HG02588 (cell line): ENCODE measurements at regions not wholly inside any gene's neighbourhood (a gene's known extent, or its start where the extent isn't known, plus 50 kb on each side); places are given as distances from the start of the nearest gene placed in this dataset.

Experiments used
- ATAC-seq: cut with Tn5 transposase; IDR thresholded peaks from one replicate; pipeline ENCODE4 v1.9.1; 2021; ENCODE audit warnings: mild to moderate bottlenecking, moderate library complexity; ENCODE audit not compliant: unreplicated experiment

DNA sequence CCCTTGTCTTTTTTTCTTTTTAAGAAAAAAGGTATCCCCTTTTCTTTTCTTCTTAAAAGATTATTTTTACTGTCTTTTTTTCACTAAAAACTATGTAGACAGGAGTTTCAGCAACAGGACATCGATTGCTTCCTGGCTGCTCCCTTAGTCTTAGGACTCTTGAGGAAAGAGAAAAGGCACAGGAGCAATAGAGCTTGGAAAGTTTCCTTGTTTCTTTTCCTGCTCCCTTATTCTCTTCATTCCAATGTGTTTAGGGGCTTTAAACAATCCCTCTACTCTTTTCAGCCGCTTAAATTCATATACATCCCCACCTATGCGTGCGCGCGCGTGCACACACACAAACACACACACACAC lies 182.2 kb upstream of the FOXN2 start:
- ATAC-seq = no peak

- ATAC-seq = no peak
Measured at GRCh38 chr2:48134704-48135103, 179.8 kb upstream of the FOXN2 start.

DNA sequence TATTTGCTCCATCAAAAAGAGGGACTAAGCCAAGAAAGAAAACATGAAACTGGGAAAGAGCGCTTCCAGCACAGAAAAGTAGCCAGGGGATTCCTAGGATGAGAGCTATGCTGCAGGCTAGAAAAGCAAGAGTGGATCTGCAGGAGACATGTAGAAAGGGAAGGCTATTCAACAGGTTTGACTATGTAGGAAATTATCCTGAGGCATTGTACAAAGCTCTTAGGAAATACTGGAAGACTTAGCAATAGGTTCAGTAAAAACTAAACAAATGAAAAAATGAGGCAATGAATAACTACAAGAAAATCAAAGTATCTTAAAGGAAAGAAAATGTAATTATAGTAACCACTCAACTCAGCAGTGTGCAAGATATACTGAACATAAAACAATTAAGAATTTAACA lies 178.7 kb upstream of the FOXN2 start:
- no peak for ATAC-seq

DNA sequence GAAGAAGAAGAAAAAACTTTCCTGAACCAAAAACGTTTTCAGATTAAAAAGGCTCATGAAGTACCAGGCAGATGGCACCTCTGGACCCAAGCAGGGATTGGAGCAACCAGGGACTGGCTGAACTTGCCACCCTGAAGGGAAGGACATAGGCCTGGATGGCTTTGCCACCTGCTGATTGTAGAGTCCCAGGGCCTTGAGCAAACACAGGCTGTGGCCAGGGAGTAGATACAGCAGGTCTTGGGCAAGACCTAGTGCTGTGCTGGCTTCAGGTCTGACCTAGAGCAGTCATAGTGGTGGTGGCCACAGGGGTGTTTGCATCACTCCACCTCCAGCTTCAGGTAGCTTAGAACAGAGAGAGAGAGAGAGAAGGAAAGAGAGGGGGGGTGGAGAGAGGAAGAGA lies 176.7 kb upstream of the FOXN2 start:
- ATAC-seq = no peak

DNA sequence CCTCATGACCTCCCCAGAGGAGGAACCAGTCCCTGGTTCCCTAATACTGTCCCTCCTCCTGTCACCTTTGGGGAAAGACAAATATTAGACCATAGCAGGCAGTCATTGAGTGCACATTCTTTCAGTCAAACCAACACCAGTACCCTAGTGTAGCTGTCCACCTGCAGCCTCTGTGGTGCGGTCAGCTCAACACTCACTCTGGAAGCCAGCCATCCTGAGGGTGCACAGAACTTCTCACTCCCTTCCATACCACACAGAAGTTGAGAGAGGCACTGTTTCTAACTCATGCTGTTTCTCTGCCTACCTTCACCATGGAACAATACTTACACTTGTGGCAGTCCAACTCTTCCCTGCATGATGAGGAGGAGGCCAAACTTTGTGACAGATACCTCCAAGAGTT lies 175.6 kb upstream of the FOXN2 start:
- no peak for ATAC-seq

- no peak for ATAC-seq
Measured at GRCh38 chr2:48140586-48140985, 173.9 kb upstream of the FOXN2 start.

DNA sequence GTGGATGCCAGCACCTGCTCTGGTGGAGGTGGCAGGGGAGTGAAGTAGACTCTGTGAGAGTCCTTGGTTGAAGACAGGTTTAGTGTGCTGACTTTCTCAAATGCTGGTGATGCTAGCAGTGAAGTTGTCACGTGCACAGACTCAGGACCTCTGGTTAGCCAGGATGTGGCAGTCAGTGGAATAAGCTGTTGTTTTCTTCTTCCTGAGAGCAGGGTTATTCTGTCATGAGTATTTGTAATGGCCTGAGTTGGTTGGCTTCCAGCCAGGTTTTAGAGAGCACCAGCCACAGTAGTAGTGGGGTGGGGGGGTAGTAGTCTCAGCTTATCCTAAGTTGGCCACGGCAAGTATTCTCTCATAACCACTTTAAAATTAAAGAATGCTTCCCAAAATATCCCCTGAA lies 169.7 kb upstream of the FOXN2 start:
- ATAC-seq = no peak

GRCh38 chr2:48145845-48146452 lies 168.5 kb upstream of the FOXN2 start:
- ATAC-seq = no peak

DNA sequence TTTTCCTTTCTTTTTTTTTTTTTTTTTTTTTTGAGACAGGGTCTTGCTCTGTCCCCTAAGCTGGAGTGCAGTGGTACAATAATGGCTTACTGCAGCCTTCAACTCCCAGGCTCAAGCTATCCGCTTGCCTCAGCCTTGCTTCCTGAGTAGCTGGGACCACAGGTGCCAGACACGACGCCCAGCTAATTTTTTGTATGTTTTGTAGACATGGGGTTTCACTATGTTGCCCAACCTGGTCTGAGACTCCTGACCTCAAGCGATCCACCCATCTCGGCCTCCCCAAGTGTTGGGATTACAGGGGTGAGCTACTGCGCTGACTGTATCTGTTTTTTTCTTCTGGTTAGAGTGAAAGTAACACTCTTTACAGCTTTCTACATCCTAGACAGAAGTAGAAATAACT lies 167.9 kb upstream of the FOXN2 start:
- no peak for ATAC-seq

DNA sequence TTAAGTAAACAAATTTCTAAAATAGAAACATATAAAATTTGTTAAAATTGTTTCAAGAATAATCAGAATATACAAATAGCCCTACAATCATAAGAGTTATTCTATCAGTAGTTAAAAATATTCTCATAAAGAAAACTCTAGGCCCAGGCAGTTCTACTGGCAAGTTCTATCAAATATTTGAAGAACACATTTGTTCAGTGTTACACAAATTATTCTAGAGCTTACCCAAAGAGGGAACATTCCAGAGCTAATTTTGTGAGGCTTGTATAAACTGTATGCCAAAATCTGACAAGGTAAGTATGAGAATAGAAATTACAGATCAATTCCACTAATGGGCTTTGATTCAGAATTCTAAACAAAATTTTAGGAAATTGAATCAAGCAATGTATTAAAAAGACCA lies 166.8 kb upstream of the FOXN2 start:
- ATAC-seq = no peak

DNA sequence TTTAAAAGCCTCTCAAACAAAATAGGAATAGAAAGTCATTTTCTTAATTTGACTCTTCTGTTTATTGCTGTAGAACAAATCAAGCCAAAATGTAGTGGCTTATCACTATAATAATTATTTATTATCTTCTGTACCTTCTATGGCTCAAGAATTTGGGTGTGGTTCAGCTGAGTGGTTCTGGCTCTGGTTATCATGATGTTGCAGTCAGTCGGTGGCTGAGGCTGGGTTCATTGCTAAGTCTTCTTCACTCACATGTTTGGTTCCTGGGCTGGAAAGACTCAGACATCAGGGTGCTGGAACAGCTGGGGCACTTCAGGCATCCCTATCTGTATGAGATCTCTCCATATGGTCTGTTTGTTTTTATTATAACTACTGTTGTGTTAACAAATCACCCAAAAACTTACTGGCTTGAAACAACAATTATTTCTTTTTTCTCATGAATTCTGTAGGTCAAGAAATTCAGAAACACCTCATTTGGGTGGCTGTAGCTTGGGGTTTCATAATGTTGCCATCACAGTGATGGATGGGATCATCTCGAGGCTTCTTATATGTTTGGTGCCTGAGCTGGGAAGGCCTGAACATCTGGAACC lies 165.5 kb upstream of the FOXN2 start:
- ATAC-seq = no peak

- ATAC-seq = no peak
Measured at GRCh38 chr2:48157150-48157549, 157.3 kb upstream of the FOXN2 start.

DNA sequence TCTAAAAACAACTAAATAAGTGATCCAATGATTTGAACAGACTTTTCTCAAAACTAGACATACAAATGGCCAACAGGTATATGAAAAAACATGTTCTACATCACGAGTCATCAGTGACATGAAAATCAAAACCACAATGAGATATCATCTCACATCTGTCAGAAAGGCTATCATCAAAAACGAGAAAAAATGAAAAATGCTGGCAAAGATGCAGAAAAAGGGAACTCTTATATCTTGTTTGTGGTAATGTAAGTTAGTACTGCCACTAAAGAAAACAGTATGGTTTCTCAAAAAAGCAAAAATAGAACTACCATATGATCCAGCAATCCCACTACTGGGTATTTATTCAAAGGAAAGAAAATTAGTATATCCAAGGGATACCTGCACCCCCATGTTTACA lies 152.9 kb upstream of the FOXN2 start:
- no peak for ATAC-seq

GRCh38 chr2:48162742-48163141 lies 151.7 kb upstream of the FOXN2 start:
- no peak for ATAC-seq

DNA sequence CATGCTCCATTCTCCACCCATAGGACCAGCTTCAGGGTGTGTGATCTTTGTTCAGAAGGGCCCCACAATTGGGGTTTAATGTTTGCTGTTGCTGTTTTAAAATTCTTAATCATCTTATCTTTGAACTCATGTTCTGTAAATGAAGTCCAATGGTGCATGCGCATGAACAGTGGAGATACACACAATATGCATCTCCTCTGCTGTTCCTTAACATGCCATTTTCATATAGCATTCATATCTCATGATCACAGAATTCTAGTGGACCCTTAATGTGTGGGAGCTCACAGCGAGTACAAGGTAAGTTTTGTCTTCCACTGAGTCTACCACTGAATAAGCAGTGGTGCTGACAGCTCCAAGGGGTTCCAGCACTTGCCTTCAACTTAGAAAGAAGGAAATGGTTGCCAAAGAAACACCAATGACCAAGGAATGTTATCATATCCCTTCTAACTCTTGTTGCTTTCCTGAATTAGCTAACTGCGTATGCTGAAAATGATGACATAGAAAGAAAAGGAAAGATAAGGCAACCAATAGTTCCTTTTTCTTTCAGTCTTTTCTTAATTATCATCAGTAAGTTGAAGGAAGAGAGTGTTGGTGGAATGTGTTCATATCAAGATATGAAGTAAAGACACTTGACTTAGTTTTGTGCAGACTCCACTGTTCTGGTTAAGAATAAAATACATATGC lies 149.3 kb upstream of the FOXN2 start:
- ATAC-seq = no peak

GRCh38 chr2:48169141-48169592 lies 145.3 kb upstream of the FOXN2 start:
- no peak for ATAC-seq

- no peak for ATAC-seq
Measured at GRCh38 chr2:48170281-48170680, 144.2 kb upstream of the FOXN2 start.

GRCh38 chr2:48173141-48173540 lies 141.3 kb upstream of the FOXN2 start:
- no peak for ATAC-seq

DNA sequence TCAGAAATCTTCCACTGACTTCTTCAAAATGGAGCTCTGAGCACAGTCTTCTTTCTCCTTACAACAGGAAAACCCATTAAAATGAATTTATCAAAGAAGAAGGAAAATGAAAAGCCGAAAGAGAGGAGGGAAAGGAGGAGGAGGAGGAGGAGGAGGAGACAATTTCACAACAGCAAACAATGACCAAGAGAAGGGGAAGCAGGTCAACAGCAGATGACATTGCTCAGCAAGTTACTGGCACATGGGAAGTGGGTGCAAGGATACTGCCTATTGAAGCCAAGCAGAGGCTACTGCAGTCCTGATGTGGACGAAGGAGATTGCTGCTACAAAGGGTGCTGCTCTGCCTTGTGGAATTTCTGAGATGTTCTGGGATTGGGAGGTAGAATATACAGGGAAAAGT lies 140.0 kb upstream of the FOXN2 start:
- ATAC-seq = no peak

DNA sequence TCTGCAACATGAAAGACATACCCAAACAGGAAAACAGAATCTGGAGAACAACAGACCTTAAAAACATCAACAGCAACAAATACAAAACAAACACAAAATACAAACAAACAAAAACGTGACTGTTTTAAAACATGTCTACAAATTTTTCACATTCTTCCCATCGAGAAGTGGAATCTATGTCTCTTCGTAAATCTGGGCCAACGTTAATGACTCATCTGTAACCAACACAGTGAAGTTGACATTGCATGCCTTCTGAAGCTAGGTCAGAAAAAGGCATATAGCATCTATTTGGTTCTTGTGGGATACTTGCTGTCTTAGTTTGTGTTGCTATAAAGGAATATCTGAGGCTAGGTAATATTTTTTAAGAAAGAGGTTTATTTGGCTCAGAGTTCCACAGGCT lies 139.2 kb upstream of the FOXN2 start:
- no peak for ATAC-seq

DNA sequence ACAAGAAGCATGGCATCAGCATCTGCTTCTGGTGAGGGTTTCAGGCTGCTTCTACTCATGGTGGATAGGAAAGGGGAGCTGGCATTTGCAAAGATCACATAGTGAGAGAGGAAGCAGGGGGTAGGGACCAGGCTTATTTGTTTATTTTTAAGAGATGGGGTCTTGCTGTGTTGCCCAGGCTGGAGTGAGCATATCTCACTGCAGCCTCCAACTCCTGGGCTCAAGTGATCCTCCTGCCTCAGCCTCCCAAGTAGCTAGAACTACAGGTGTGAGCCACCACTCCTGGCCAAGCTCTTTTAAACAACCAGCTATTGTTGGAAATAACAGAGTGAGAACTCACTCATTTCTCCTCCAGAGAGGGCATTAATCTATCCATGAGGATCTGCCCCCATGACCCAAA lies 138.8 kb upstream of the FOXN2 start:
- no peak for ATAC-seq

DNA sequence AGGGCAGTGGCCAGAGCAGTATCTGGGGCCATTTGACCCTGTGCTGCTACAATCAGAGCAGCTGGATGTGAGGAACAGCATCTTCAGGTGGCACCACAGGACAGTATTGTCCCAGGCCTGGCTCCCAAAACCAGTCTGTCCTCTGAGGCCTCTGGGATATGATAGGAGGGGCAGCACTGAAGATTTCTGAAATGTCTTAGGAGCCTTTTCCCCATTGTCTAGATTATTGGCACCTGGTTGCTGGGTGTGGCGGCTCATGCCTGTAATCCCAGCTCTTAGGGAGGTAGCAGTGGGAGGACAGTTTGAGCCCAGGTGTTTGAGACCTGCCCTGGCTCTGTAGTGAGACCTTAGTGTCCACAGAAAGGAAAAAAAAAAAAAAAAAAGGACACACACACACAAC lies 137.6 kb upstream of the FOXN2 start:
- no peak for ATAC-seq

DNA sequence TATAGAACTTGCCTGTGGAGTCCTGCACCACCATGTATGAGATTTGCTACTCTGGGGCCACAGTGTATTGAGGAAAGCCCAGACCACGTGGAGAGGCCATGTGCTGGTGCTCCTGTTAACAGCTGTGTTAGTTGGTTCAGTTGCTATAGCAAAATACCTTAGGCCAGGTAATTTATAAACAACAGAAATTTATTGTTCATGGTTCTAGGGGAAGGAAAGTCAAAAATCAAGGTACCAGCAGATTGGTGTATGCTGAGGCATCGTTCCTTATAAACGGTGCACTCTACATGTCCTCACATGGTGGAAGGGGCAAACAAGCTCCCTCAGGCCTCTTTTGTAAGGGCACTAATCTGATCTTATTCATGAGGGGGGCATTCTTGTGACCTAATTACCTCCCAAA lies 135.9 kb upstream of the FOXN2 start:
- ATAC-seq = no peak
